Mesenchymal stem cell (in vitro differentiated cells and primary cell): ENCODE measurements at regions not wholly inside any gene's neighbourhood (a gene's known extent, or its start where the extent isn't known, plus 50 kb on each side); places are given as distances from the start of the nearest gene placed in this dataset.

ENCODE experiments used
- DNase-seq: peaks from one replicate; pipeline ENCODE4 v3.0.0-alpha.2; 2013
- H2AFZ ChIP-seq: one replicate; pipeline ENCODE4 v1.6.1; 2013; ENCODE audit warnings: low read depth, mild to moderate bottlenecking, control low read depth, inconsistent platforms, low read length, moderate library complexity
- H2AK5ac ChIP-seq: 2 replicates; pipeline ENCODE4 v1.6.1; 2013; ENCODE audit warnings: low read length, moderate library complexity, mild to moderate bottlenecking, inconsistent platforms; ENCODE audit not compliant: severe bottlenecking
- H2BK120ac ChIP-seq: one replicate; pipeline ENCODE4 v1.6.1; 2013; ENCODE audit warnings: low read depth, mild to moderate bottlenecking, inconsistent platforms, low read length, moderate library complexity
- H2BK12ac ChIP-seq, 2 experiments: one replicate each; pipeline ENCODE4 v1.6.1; 2013; ENCODE audit warnings: inconsistent platforms in 2 of 2, low read length in 2 of 2, mild to moderate bottlenecking in 2 of 2, moderate library complexity in 2 of 2, control low read depth in 1 of 2
- H2BK15ac ChIP-seq: one replicate; pipeline ENCODE4 v1.6.1; 2013; ENCODE audit warnings: mild to moderate bottlenecking, low read depth, inconsistent platforms; ENCODE audit not compliant: poor library complexity, severe bottlenecking
- H2BK5ac ChIP-seq: 2 replicates; pipeline ENCODE4 v1.6.1; 2013; ENCODE audit warnings: low read depth, mild to moderate bottlenecking, low read length, control low read depth, inconsistent platforms; ENCODE audit not compliant: poor library complexity, severe bottlenecking
- H3K14ac ChIP-seq, 2 experiments: one replicate each; pipeline ENCODE4 v1.6.1; 2013; ENCODE audit warnings: inconsistent platforms in 2 of 2, low read length in 2 of 2, control low read depth in 1 of 2, mild to moderate bottlenecking in 1 of 2, moderate library complexity in 1 of 2
- H3K18ac ChIP-seq, 2 experiments: one replicate each; pipeline ENCODE4 v1.6.1; 2013; ENCODE audit warnings: inconsistent platforms in 2 of 2, low read length in 2 of 2, control low read depth in 1 of 2, low read depth in 1 of 2, mild to moderate bottlenecking in 1 of 2
- H3K23ac ChIP-seq, 2 experiments: one replicate each; pipeline ENCODE4 v1.6.1; 2013; ENCODE audit warnings: inconsistent platforms in 2 of 2, low read length in 2 of 2, mild to moderate bottlenecking in 2 of 2, moderate library complexity in 2 of 2, control low read depth in 1 of 2
- H3K27ac ChIP-seq: 2 replicates; pipeline ENCODE4 v1.5.1; 2013; ENCODE audit warnings: mild to moderate bottlenecking, moderate library complexity, low read length, control low read depth, inconsistent platforms; ENCODE audit not compliant: poor library complexity, severe bottlenecking
- H3K27me3 ChIP-seq, 2 experiments: 2 replicates each; pipeline versions ENCODE4 v1.6.1 to v1.7.0; 2013; ENCODE audit warnings: low read length in 2 of 2, mild to moderate bottlenecking in 2 of 2, moderate library complexity in 2 of 2, control low read depth in 1 of 2, inconsistent platforms in 1 of 2; ENCODE audit not compliant: control insufficient read depth in 1 of 2, insufficient read depth in 1 of 2
- H3K36me3 ChIP-seq, 2 experiments: 2 replicates each; pipeline versions ENCODE4 v1.6.1 to v1.7.0; 2013; ENCODE audit warnings: low read length in 2 of 2, control low read depth in 1 of 2, inconsistent platforms in 1 of 2, low read depth in 1 of 2, mild to moderate bottlenecking in 1 of 2; ENCODE audit not compliant: insufficient read depth in 2 of 2, control insufficient read depth in 1 of 2
- H3K4ac ChIP-seq, 2 experiments: one replicate each; pipeline ENCODE4 v1.6.1; 2013; ENCODE audit warnings: inconsistent platforms in 2 of 2, low read length in 2 of 2, mild to moderate bottlenecking in 2 of 2, moderate library complexity in 2 of 2, control low read depth in 1 of 2, low read depth in 1 of 2
- H3K4me1 ChIP-seq: 2 replicates; pipeline ENCODE4 v1.6.1; 2013; ENCODE audit warnings: low read depth, low read length, control low read depth; ENCODE audit not compliant: control insufficient read depth, insufficient read depth
- H3K4me2 ChIP-seq: 2 replicates; pipeline ENCODE4 v1.6.1; 2013; ENCODE audit warnings: low read length, mild to moderate bottlenecking, inconsistent platforms; ENCODE audit not compliant: poor library complexity, severe bottlenecking
- H3K4me3 ChIP-seq, 2 experiments: 2 replicates each; pipeline versions ENCODE4 v1.5.1 to v1.7.0; 2013; ENCODE audit warnings: low read length in 2 of 2, mild to moderate bottlenecking in 2 of 2, control low read depth in 1 of 2, low read depth in 1 of 2; ENCODE audit not compliant: insufficient read depth in 1 of 2
- H3K79me1 ChIP-seq: replicated peaks from 2 replicates; pipeline ENCODE4 v1.6.1; 2013; ENCODE audit warnings: mild to moderate bottlenecking, control low read depth, low read length, inconsistent platforms; ENCODE audit not compliant: poor library complexity, severe bottlenecking
- H3K9ac ChIP-seq: 2 replicates; pipeline ENCODE4 v1.7.0; 2013; ENCODE audit warnings: mild to moderate bottlenecking, low read length, moderate library complexity
- H3K9me3 ChIP-seq: 2 replicates; pipeline ENCODE4 v1.7.0; 2013; ENCODE audit warnings: mild to moderate bottlenecking, low read length; ENCODE audit not compliant: control insufficient read depth
- H4K8ac ChIP-seq: one replicate; pipeline ENCODE4 v1.6.1; 2013; ENCODE audit warnings: inconsistent platforms, mild to moderate bottlenecking, low read length, moderate library complexity
- H4K91ac ChIP-seq: one replicate; pipeline ENCODE4 v1.6.1; 2013; ENCODE audit warnings: mild to moderate bottlenecking, low read length, inconsistent platforms
- WGBS: methylation state at CpG from one replicate; pipeline ENCODE4 v1.1.7; 2013; ENCODE audit warnings: mixed read lengths; 5-methylcytosine and 5-hydroxymethylcytosine counted together

- H2AK5ac ChIP-seq, result no peak overlapping the region
- H3K4me2 ChIP-seq, result no peak overlapping the region
- H2BK15ac ChIP-seq, result no peak overlapping the region
- no peak for DNase-seq
- H3K23ac ChIP-seq, result no peak overlapping the region
- H2AFZ ChIP-seq, result no peak overlapping the region
- H4K8ac ChIP-seq, result no peak overlapping the region
- no peaks in the 10 kb centered on the region for H3K4me1 ChIP-seq
- no peak overlapping the region for H4K91ac ChIP-seq
- WGBS, result 58% methylated on average over 3 of the region's 3 CpGs
- peak overlapping the region in 1 of 2 experiments; percentile 4 for H3K18ac ChIP-seq
- H2BK120ac ChIP-seq, result no peak overlapping the region
- no peaks in the 10 kb centered on the region for H3K79me1 ChIP-seq
- H3K14ac ChIP-seq, result no peak overlapping the region
- H3K4me3 ChIP-seq, result no peak overlapping the region
- no peak overlapping the region for H2BK5ac ChIP-seq
- H3K4ac ChIP-seq, result no peak overlapping the region
- no peak overlapping the region for H3K9ac ChIP-seq
- no peaks in the 10 kb centered on the region for H3K36me3 ChIP-seq
- no peaks in the 10 kb centered on the region for H3K27me3 ChIP-seq
- no peaks in the 10 kb centered on the region for H3K9me3 ChIP-seq
- no peak overlapping the region for H3K27ac ChIP-seq
- H2BK12ac ChIP-seq, result no peak overlapping the region
Measured at GRCh38 chr12:92003701-92004100, 141.9 kb downstream of the BTG1 start.

GRCh38 chr12:92002673-92003382, 142.8 kb downstream of the BTG1 start:
- peak; percentile 30 for DNase-seq
- Histone ChIP-seq H3K4me1 (no peaks in the 10 kb centered on the region), H2AK5ac (no peak overlapping the region), H3K23ac (no peak overlapping the region), H3K9me3 (no peaks in the 10 kb centered on the region), H4K91ac (no peak overlapping the region), H3K27ac (no peak overlapping the region), H3K4me3 (no peak overlapping the region), H2BK12ac (no peak overlapping the region), H3K18ac (no peak overlapping the region), H3K9ac (no peak overlapping the region), H3K4ac (no peak overlapping the region), H3K36me3 (no peaks in the 10 kb centered on the region), H2BK15ac (no peak overlapping the region), H3K79me1 (no peaks in the 10 kb centered on the region), H2BK120ac (no peak overlapping the region), H3K27me3 (no peaks in the 10 kb centered on the region), H2BK5ac (no peak overlapping the region), H2AFZ (no peak overlapping the region), H3K4me2 (no peak overlapping the region), H3K14ac (no peak overlapping the region), H4K8ac (no peak overlapping the region)
- WGBS, result 30% methylated on average over 3 of the region's 5 CpGs

- WGBS, result 100% methylated on average over 1 of the region's 1 CpG
- no peaks in the 10 kb centered on the region for H3K36me3 ChIP-seq
- H3K4me3 ChIP-seq, result no peak overlapping the region
- no peaks in the 10 kb centered on the region for H3K4me1 ChIP-seq
- H4K91ac ChIP-seq, result no peak overlapping the region
- no peak overlapping the region for H3K18ac ChIP-seq
- H3K9me3 ChIP-seq, result no peaks in the 10 kb centered on the region
- no peaks in the 10 kb centered on the region for H3K79me1 ChIP-seq
- no peak overlapping the region for H3K4ac ChIP-seq
- H3K4me2 ChIP-seq, result no peak overlapping the region
- H2BK120ac ChIP-seq, result no peak overlapping the region
- no peak overlapping the region for H2BK5ac ChIP-seq
- no peak overlapping the region for H2BK15ac ChIP-seq
- H3K27me3 ChIP-seq, result no peaks in the 10 kb centered on the region
- no peak overlapping the region for H2BK12ac ChIP-seq
- no peak overlapping the region for H3K14ac ChIP-seq
- H2AFZ ChIP-seq, result no peak overlapping the region
- DNase-seq, result no peak
- no peak overlapping the region for H3K23ac ChIP-seq
- no peak overlapping the region for H4K8ac ChIP-seq
- H2AK5ac ChIP-seq, result no peak overlapping the region
- H3K9ac ChIP-seq, result no peak overlapping the region
- no peak overlapping the region for H3K27ac ChIP-seq
Measured at GRCh38 chr12:92002195-92002649, 143.4 kb downstream of the BTG1 start.

GRCh38 chr12:92000597-92000996, 145.0 kb downstream of the BTG1 start:
- no CpG with 5 or more reads among the region's 2 CpGs for WGBS
- no peak overlapping the region for H3K27ac ChIP-seq

More at GRCh38 chr12:92000597-92000996, 145.0 kb downstream of the BTG1 start:
- H3K23ac ChIP-seq, result no peak overlapping the region
- no peak overlapping the region for H2BK120ac ChIP-seq
- no peak overlapping the region for H3K18ac ChIP-seq
- no peak overlapping the region for H2BK5ac ChIP-seq
- DNase-seq, result no peak
- no peaks in the 10 kb centered on the region for H3K4me1 ChIP-seq
- no peak overlapping the region for H3K4me2 ChIP-seq
- no peak overlapping the region for H3K14ac ChIP-seq
- H4K8ac ChIP-seq, result no peak overlapping the region
- no peak overlapping the region for H3K4me3 ChIP-seq
- no peak overlapping the region for H2AK5ac ChIP-seq
- no peak overlapping the region for H2BK15ac ChIP-seq
- no peak overlapping the region for H2BK12ac ChIP-seq
- H3K36me3 ChIP-seq, result no peaks in the 10 kb centered on the region
- H3K9me3 ChIP-seq, result peaks cover 3% of the 10 kb centered on the region
- no peak overlapping the region for H4K91ac ChIP-seq
- no peaks in the 10 kb centered on the region for H3K27me3 ChIP-seq
- H2AFZ ChIP-seq, result no peak overlapping the region
- H3K4ac ChIP-seq, result no peak overlapping the region
- H3K79me1 ChIP-seq, result no peaks in the 10 kb centered on the region
- no peak overlapping the region for H3K9ac ChIP-seq
